Peyer's patch (tissue), 4 donors: ENCODE measurements at regions not wholly inside any gene's neighbourhood (a gene's known extent, or its start where the extent isn't known, plus 50 kb on each side); places are given as distances from the start of the nearest gene placed in this dataset.
A peak's percentile ranks its signal among the peaks of the same experiment; 100 is the strongest.

ENCODE experiments used
- DNase-seq, 3 donors: peaks; one replicate each; pipeline ENCODE4 v3.0.0-alpha.2; 2017 to 2019
- H3K27ac ChIP-seq, 4 donors: fragments of 200-600 bp; sonication (generic); one replicate each; pipeline ENCODE4 v1.5.1; 2016 to 2019
- H3K27me3 ChIP-seq, 2 donors: fragments of 200-600 bp; sonication (generic); one replicate each; pipeline ENCODE4 v1.5.1; 2019
- H3K36me3 ChIP-seq, 3 donors: fragments of 200-600 bp; sonication (generic); one replicate each; pipeline ENCODE4 v1.5.1; 2016 to 2019
- H3K4me1 ChIP-seq, 4 donors: fragments of 200-600 bp; sonication (generic); one replicate each; pipeline ENCODE4 v1.5.1; 2016 to 2019
- H3K4me3 ChIP-seq, 4 donors: fragments of 200-600 bp; sonication (generic); 1 replicate in 3 of 4; 2 replicates in 1 of 4; pipeline ENCODE4 v1.5.1; 2016 to 2019; ENCODE audit warnings: mild to moderate bottlenecking in 1 of 4
- H3K9me3 ChIP-seq, 4 donors: fragments of 200-600 bp; sonication (generic); one replicate each; pipeline ENCODE4 v1.5.1; 2016 to 2019; ENCODE audit warnings: mild to moderate bottlenecking in 1 of 4
- POLR2A ChIP-seq, 2 donors: fragments of 450-650 bp; IDR thresholded peaks; one replicate each; pipeline ENCODE4 v1.5.1; 2017; ENCODE audit warnings: antibody characterized with exemption in 2 of 2, mild to moderate bottlenecking in 2 of 2, moderate library complexity in 2 of 2
- TF ChIP-seq, protein P1 (sequence below), 6 experiments: fragments of 450-650 bp in 4 of 6; fragments of 200-600 bp in 2 of 6; sonication (generic) in 1 of 6; IDR thresholded peaks; one replicate each; pipeline ENCODE4 v1.5.1; 2017 to 2019; ENCODE audit warnings: antibody characterized with exemption in 6 of 6, mild to moderate bottlenecking in 3 of 6, moderate library complexity in 1 of 6

DNA sequence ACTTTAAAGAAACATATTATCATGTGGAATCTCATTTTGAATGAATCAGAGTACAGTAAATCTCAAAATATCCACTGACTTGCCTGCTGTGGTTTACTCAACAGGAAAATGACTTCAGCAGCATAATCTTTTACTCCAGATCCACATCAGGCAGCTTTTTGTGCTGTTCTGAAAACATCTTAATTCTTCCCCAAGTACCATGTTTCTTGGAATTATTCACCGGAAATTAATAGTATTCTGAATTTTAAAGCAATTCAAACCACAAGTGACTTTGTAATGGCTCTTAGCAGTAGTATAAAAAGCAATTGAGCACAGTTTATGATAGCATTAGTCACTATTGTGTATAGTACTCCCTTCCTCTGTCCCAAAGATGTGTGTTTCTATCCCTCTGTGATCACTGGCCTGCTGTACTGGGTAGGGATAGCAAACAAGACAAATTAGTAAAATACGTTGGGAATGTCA lies 64.2 kb upstream of the ERRFI1 start:
- TF ChIP-seq POLR2A (IDR thresholded peaks at IDR 0.05): no peak
- TF ChIP-seq, protein P1, sequence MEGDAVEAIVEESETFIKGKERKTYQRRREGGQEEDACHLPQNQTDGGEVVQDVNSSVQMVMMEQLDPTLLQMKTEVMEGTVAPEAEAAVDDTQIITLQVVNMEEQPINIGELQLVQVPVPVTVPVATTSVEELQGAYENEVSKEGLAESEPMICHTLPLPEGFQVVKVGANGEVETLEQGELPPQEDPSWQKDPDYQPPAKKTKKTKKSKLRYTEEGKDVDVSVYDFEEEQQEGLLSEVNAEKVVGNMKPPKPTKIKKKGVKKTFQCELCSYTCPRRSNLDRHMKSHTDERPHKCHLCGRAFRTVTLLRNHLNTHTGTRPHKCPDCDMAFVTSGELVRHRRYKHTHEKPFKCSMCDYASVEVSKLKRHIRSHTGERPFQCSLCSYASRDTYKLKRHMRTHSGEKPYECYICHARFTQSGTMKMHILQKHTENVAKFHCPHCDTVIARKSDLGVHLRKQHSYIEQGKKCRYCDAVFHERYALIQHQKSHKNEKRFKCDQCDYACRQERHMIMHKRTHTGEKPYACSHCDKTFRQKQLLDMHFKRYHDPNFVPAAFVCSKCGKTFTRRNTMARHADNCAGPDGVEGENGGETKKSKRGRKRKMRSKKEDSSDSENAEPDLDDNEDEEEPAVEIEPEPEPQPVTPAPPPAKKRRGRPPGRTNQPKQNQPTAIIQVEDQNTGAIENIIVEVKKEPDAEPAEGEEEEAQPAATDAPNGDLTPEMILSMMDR (IDR thresholded peaks at IDR 0.05): no peak
- DNase-seq: no peak
- Histone ChIP-seq H3K4me3 (no peak overlapping the region), H3K27me3 (no peaks in the 10 kb centered on the region), H3K36me3 (no peaks in the 10 kb centered on the region), H3K4me1 (peaks cover 0 to 27% (median 2%) of the 10 kb centered on the region in 4 donors), H3K9me3 (no peaks in the 10 kb centered on the region), H3K27ac (peak overlapping the region in 2 of 4 donors; percentile 46 to 72)

DNA sequence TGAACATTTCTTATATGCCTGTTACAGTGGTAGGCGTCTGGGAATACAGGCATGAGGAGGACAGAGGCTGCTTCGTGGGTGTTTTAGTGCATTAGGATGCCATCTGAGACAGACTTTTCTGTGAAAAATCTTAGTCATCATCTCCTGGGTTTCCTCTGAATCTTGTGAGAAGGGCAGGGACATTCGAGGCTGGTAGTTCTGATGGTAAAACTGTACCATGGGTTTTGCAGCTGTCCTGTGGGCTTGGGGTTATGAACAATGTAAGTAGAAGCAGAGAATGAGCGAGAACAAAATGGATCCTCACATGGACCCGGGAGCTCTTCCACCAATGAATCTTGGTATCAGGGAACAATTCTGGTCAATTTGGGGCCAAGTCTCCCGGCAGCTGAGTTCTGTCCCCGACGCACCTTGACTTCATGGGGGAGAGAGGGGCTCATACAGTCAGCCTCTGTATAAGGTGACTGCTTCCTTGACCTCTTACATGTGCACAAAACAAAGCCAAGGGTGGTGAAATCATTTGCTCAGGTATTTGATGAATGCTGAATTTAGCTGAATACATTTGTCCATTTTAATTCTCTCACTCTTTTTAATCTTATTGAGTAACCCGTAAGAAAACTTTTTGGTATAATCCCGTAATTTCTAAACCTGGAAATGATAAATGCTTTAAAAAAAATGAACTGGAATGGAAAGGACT lies 63.6 kb upstream of the ERRFI1 start:
- H3K4me3 ChIP-seq: no peak overlapping the region
- TF ChIP-seq, protein P1 (IDR thresholded peaks at IDR 0.05): no peak
- no peak for TF ChIP-seq POLR2A (IDR thresholded peaks at IDR 0.05)
- DNase-seq: no peak
- no peaks in the 10 kb centered on the region for H3K36me3 ChIP-seq
- H3K4me1 ChIP-seq: peaks cover 0 to 27% (median 0%) of the 10 kb centered on the region in 4 donors
- no peaks in the 10 kb centered on the region for H3K9me3 ChIP-seq
- peak overlapping the region in 2 of 4 donors; percentile 46 to 72 for H3K27ac ChIP-seq
- no peaks in the 10 kb centered on the region for H3K27me3 ChIP-seq

DNA sequence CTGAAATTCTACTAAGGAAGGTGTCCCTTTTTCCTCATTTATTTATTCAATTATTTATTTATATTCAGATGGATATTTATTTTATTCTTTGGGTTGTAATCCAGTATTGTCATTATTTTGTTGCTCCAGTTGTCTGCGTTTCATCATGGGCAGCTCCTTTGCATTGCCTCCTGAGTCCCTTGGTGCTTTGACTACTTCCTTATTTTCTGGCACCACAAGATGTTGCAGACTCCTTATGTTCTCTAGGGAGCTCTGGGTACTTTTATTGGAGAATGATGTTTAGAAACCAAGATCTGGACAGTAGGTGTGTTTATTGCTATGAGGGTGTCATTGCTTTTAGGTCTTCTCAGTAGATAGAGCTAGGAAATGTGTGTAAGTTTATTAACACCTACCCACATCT lies 59.9 kb upstream of the ERRFI1 start:
- Histone ChIP-seq H3K4me1 (peaks cover 0 to 33% (median 0%) of the 10 kb centered on the region in 4 donors), H3K4me3 (no peak overlapping the region), H3K27me3 (no peaks in the 10 kb centered on the region), H3K36me3 (no peaks in the 10 kb centered on the region), H3K9me3 (no peaks in the 10 kb centered on the region), H3K27ac (no peak overlapping the region)
- no peak for DNase-seq
- no peak for TF ChIP-seq POLR2A (IDR thresholded peaks at IDR 0.05)
- TF ChIP-seq, protein P1 (IDR thresholded peaks at IDR 0.05): no peak

DNA sequence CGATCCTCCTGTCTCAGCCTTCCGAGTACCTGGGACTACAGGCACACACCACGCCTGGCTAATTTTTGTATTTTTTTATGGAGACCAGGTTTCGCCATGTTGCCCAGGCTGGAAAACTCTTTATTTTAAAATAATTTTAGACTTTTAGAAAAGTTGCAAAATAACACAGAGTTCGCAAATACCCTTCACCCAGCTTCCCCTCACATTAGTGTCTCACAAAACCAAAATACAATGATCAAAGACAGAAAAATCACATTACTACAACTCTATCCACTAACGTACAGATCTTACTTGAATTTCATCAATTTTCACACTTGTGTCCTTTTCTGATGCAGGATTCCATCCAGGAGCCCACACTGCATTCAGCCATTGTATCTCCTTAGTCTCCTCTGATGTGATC lies 58.8 kb upstream of the ERRFI1 start:
- Histone ChIP-seq H3K4me3 (no peak overlapping the region), H3K4me1 (peaks cover 0 to 22% (median 0%) of the 10 kb centered on the region in 4 donors), H3K27me3 (no peaks in the 10 kb centered on the region), H3K36me3 (no peaks in the 10 kb centered on the region), H3K9me3 (no peaks in the 10 kb centered on the region), H3K27ac (no peak overlapping the region)
- TF ChIP-seq, protein P1 (IDR thresholded peaks at IDR 0.05): no peak
- no peak for TF ChIP-seq POLR2A (IDR thresholded peaks at IDR 0.05)
- DNase-seq: no peak

DNA sequence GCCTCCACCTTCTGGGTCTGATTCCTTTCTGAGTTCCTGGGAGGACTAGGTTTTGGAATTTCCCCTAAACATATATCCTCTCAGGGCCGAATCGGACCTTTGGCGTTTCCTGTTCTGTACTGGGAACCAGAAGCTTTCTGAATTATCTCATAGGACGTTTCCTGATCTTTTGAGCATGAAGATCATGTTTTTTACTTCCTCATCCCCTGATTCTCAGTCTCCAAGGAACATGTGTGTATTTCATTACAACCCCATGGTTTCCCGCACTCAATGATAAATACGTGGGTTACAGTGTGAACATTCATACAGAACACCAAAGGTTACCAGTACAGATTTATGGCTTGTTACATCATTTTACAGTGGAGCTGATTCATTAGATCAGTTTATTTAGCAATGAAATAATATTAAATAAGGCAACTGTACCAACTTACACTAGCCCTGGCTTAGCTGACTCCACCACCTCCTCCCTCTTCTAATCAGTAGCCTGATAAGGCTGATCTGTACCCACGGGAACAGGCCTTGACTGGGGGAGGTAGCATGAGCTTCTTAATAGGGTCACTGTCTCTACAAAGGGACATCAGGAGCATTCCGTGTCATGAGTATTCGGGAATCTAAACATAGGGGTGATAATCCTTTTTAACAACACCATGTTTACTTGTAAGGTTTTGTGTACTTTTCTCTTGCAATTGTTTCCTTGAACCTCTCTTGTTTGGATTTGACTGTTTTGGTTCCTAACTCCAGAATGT lies 57.8 kb upstream of the ERRFI1 start:
- peak overlapping the region in 3 of 4 donors; percentile 44 to 84 (median 74) for H3K27ac ChIP-seq
- H3K36me3 ChIP-seq: no peaks in the 10 kb centered on the region
- peaks cover 0 to 22% (median 0%) of the 10 kb centered on the region in 4 donors for H3K4me1 ChIP-seq
- peak in 1 of 2 donors; percentile 25 for TF ChIP-seq POLR2A (IDR thresholded peaks at IDR 0.05)
- TF ChIP-seq, protein P1 (IDR thresholded peaks at IDR 0.05): no peak
- H3K27me3 ChIP-seq: no peaks in the 10 kb centered on the region
- no peaks in the 10 kb centered on the region for H3K9me3 ChIP-seq
- DNase-seq: peak in 1 of 3 donors; percentile 62
- no peak overlapping the region for H3K4me3 ChIP-seq
